ENCODE measurements at regions not wholly inside any gene's neighbourhood (a gene's known extent, or its start where the extent isn't known, plus 50 kb on each side); places are given as distances from the start of the nearest gene placed in this dataset.

- Histone ChIP-seq H3K4me1 (ENCODE audit: insufficient read depth, insufficient read length) (no peaks in the 10 kb centered on the region), H3K27me3 (ENCODE audit: insufficient read depth, insufficient read length) (no peaks in the 10 kb centered on the region), H3K9me3 (ENCODE audit: insufficient read depth, low read length) (no peaks in the 10 kb centered on the region), H3K9ac (ENCODE audit: insufficient read length, low read depth) (no peak overlapping the region), H3K36me3 (ENCODE audit: insufficient read depth, insufficient read length, low read length) (no peaks in the 10 kb centered on the region), H3K4me3 (ENCODE audit: insufficient read length, low read depth) (no peak overlapping the region)
- no peak for DNase-seq (ENCODE audit: low read depth, low spot score)
- TF ChIP-seq SUZ12 (IDR thresholded peaks at IDR 0.05; ENCODE audit: extremely low read depth, insufficient read depth, insufficient read length) (no peak), YY1 (IDR thresholded peaks at IDR 0.05; ENCODE audit: insufficient read depth, insufficient read length) (no peak), ZNF274 (IDR thresholded peaks at IDR 0.05; ENCODE audit: low read depth, low read length) (no peak)
Observed at GRCh38 chr2:13537771-13538349, 821.1 kb downstream of the TRIB2 start.

DNA sequence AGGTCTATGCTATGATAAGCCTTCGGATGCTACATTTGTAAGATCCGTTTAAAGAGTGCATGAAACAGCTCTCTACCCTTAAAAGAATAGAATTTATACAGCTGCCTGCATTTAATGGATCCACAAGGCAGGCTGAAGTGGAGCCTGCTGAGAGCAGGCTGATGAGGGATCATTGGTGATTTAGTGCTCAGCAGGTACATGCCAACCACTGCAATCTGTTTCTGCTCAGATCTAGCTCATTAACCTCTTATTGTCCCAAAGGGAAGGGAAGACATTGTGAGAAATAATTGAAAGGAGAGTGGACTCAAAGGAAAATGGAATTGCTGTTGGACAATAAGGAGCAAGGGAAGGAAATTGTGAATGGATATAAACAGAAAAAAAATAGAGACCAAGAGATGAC, 822.6 kb downstream of the TRIB2 start:
- Histone ChIP-seq H3K36me3 (ENCODE audit: insufficient read depth, insufficient read length, low read length) (no peaks in the 10 kb centered on the region), H3K27me3 (ENCODE audit: insufficient read depth, insufficient read length) (no peaks in the 10 kb centered on the region), H3K9ac (ENCODE audit: insufficient read length, low read depth) (no peak overlapping the region), H3K4me1 (ENCODE audit: insufficient read depth, insufficient read length) (no peaks in the 10 kb centered on the region), H3K9me3 (ENCODE audit: insufficient read depth, low read length) (no peaks in the 10 kb centered on the region), H3K4me3 (ENCODE audit: insufficient read length, low read depth) (no peak overlapping the region)
- DNase-seq (ENCODE audit: low read depth, low spot score) = no peak
- TF ChIP-seq ZNF274 (IDR thresholded peaks at IDR 0.05; ENCODE audit: low read depth, low read length) (no peak), SUZ12 (IDR thresholded peaks at IDR 0.05; ENCODE audit: extremely low read depth, insufficient read depth, insufficient read length) (no peak), YY1 (IDR thresholded peaks at IDR 0.05; ENCODE audit: insufficient read depth, insufficient read length) (no peak)

GRCh38 chr2:13542061-13542460, 825.3 kb downstream of the TRIB2 start:
- Histone ChIP-seq H3K9me3 (ENCODE audit: insufficient read depth, low read length) (no peaks in the 10 kb centered on the region), H3K27me3 (ENCODE audit: insufficient read depth, insufficient read length) (no peaks in the 10 kb centered on the region), H3K9ac (ENCODE audit: insufficient read length, low read depth) (no peak overlapping the region), H3K4me3 (ENCODE audit: insufficient read length, low read depth) (no peak overlapping the region), H3K4me1 (ENCODE audit: insufficient read depth, insufficient read length) (no peaks in the 10 kb centered on the region), H3K36me3 (ENCODE audit: insufficient read depth, insufficient read length, low read length) (no peaks in the 10 kb centered on the region)
- TF ChIP-seq YY1 (IDR thresholded peaks at IDR 0.05; ENCODE audit: insufficient read depth, insufficient read length) (no peak), ZNF274 (IDR thresholded peaks at IDR 0.05; ENCODE audit: low read depth, low read length) (no peak), SUZ12 (IDR thresholded peaks at IDR 0.05; ENCODE audit: extremely low read depth, insufficient read depth, insufficient read length) (no peak)
- DNase-seq (ENCODE audit: low read depth, low spot score) = no peak

DNA sequence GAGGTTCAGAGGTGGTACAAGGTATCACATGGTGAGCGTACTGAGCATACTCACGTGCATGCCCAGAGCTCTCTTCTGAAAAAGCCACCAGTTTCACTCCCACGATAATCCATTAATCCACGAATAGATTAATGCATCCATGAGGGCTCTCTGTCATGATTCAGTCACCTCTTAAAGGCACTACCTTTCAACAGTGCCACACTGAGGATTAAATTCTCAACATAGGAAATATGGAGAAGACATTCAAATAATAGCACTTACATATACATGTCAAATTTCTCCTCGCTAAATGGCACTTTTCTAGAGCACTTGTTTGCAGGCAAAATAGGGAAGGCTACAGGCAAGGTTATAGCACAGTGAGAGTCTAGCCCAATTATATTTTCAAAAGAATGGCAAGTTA, 825.9 kb downstream of the TRIB2 start:
- no peak for TF ChIP-seq YY1 (IDR thresholded peaks at IDR 0.05; ENCODE audit: insufficient read depth, insufficient read length)
- no peak for TF ChIP-seq SUZ12 (IDR thresholded peaks at IDR 0.05; ENCODE audit: extremely low read depth, insufficient read depth, insufficient read length)
- no peak for TF ChIP-seq ZNF274 (IDR thresholded peaks at IDR 0.05; ENCODE audit: low read depth, low read length)
- Histone ChIP-seq H3K4me1 (ENCODE audit: insufficient read depth, insufficient read length) (no peaks in the 10 kb centered on the region), H3K27me3 (ENCODE audit: insufficient read depth, insufficient read length) (no peaks in the 10 kb centered on the region), H3K9me3 (ENCODE audit: insufficient read depth, low read length) (no peaks in the 10 kb centered on the region), H3K4me3 (ENCODE audit: insufficient read length, low read depth) (no peak overlapping the region), H3K36me3 (ENCODE audit: insufficient read depth, insufficient read length, low read length) (no peaks in the 10 kb centered on the region), H3K9ac (ENCODE audit: insufficient read length, low read depth) (no peak overlapping the region)
- no peak for DNase-seq (ENCODE audit: low read depth, low spot score)

- no peak for TF ChIP-seq SUZ12 (IDR thresholded peaks at IDR 0.05; ENCODE audit: extremely low read depth, insufficient read depth, insufficient read length)
- TF ChIP-seq ZNF274 (IDR thresholded peaks at IDR 0.05; ENCODE audit: low read depth, low read length) = no peak
- TF ChIP-seq YY1 (IDR thresholded peaks at IDR 0.05; ENCODE audit: insufficient read depth, insufficient read length) = no peak
- Histone ChIP-seq H3K9ac (ENCODE audit: insufficient read length, low read depth) (no peak overlapping the region), H3K27me3 (ENCODE audit: insufficient read depth, insufficient read length) (no peaks in the 10 kb centered on the region), H3K9me3 (ENCODE audit: insufficient read depth, low read length) (no peaks in the 10 kb centered on the region), H3K4me3 (ENCODE audit: insufficient read length, low read depth) (no peak overlapping the region), H3K36me3 (ENCODE audit: insufficient read depth, insufficient read length, low read length) (no peaks in the 10 kb centered on the region), H3K4me1 (ENCODE audit: insufficient read depth, insufficient read length) (no peaks in the 10 kb centered on the region)
- no peak for DNase-seq (ENCODE audit: low read depth, low spot score)
Observed at GRCh38 chr2:13543550-13543949, 826.8 kb downstream of the TRIB2 start.

DNA sequence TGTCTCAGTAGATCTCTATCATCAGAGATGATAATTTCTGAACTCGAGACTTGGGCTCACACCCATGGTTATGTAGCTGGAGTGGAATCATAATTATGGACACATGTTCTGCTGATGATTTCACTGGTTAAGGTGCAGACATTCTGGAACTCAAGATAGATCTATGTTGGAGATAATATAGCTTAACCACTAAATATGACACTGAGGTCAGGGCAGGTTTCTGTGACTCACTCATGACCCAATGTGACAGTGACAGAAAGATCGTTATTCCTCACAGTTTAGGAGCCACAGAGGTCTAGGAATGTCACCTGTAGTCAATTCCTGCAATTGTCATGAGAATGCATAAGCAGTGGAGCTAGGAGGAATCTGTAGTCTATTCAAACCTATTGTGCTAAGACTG, 828.6 kb downstream of the TRIB2 start:
- H3K4me3 ChIP-seq (ENCODE audit: insufficient read length, low read depth) = no peak overlapping the region
- no peaks in the 10 kb centered on the region for H3K4me1 ChIP-seq (ENCODE audit: insufficient read depth, insufficient read length)
- TF ChIP-seq ZNF274 (IDR thresholded peaks at IDR 0.05; ENCODE audit: low read depth, low read length) (no peak), YY1 (IDR thresholded peaks at IDR 0.05; ENCODE audit: insufficient read depth, insufficient read length) (no peak), SUZ12 (IDR thresholded peaks at IDR 0.05; ENCODE audit: extremely low read depth, insufficient read depth, insufficient read length) (no peak)
- H3K9me3 ChIP-seq (ENCODE audit: insufficient read depth, low read length) = no peaks in the 10 kb centered on the region
- DNase-seq (ENCODE audit: low read depth, low spot score) = no peak
- H3K27me3 ChIP-seq (ENCODE audit: insufficient read depth, insufficient read length) = no peaks in the 10 kb centered on the region
- no peaks in the 10 kb centered on the region for H3K36me3 ChIP-seq (ENCODE audit: insufficient read depth, insufficient read length, low read length)
- H3K9ac ChIP-seq (ENCODE audit: insufficient read length, low read depth) = no peak overlapping the region

DNA sequence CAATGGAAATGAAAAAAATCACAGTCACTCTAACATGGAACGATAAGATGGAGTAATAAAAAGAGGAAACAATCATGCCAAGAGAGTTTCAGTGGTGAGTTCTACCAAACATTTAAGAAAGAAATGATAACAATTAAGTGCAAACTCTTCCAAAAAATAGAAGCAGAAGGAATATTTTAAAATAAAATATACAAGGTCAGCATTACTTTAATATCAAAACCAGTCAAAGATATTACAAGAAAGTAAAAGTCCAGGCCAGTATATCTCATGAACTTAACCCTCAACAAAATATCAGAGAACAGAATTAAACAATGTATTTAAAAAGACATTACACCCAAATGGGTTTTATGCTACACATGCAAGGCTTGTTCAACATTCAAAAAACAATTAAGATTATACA, 829.4 kb downstream of the TRIB2 start:
- DNase-seq (ENCODE audit: low read depth, low spot score) = no peak
- Histone ChIP-seq H3K9ac (ENCODE audit: insufficient read length, low read depth) (no peak overlapping the region), H3K4me3 (ENCODE audit: insufficient read length, low read depth) (no peak overlapping the region), H3K36me3 (ENCODE audit: insufficient read depth, insufficient read length, low read length) (no peaks in the 10 kb centered on the region), H3K27me3 (ENCODE audit: insufficient read depth, insufficient read length) (no peaks in the 10 kb centered on the region), H3K9me3 (ENCODE audit: insufficient read depth, low read length) (no peaks in the 10 kb centered on the region), H3K4me1 (ENCODE audit: insufficient read depth, insufficient read length) (no peaks in the 10 kb centered on the region)
- TF ChIP-seq ZNF274 (IDR thresholded peaks at IDR 0.05; ENCODE audit: low read depth, low read length) = no peak
- TF ChIP-seq YY1 (IDR thresholded peaks at IDR 0.05; ENCODE audit: insufficient read depth, insufficient read length) = no peak
- no peak for TF ChIP-seq SUZ12 (IDR thresholded peaks at IDR 0.05; ENCODE audit: extremely low read depth, insufficient read depth, insufficient read length)

All from NT2/D1 (cell line).